Left ventricle myocardium inferior (tissue), 1 donor: ENCODE measurements at regions not wholly inside any gene's neighbourhood (a gene's known extent, or its start where the extent isn't known, plus 50 kb on each side); places are given as distances from the start of the nearest gene placed in this dataset.

Source experiments
- DNase-seq: peaks from one replicate; pipeline ENCODE4 v3.0.0-alpha.2; 2020
- H3K27ac ChIP-seq: fragments of 200-600 bp; replicated peaks from 2 replicates; pipeline ENCODE4 v1.8.0; 2021
- H3K27me3 ChIP-seq: fragments of 200-600 bp; 2 replicates; pipeline ENCODE4 v1.8.0; 2021; ENCODE audit warnings: low read depth
- H3K36me3 ChIP-seq: fragments of 200-600 bp; 2 replicates; pipeline ENCODE4 v1.8.0; 2021
- H3K4me1 ChIP-seq: fragments of 200-600 bp; 2 replicates; pipeline ENCODE4 v1.8.0; 2021
- H3K4me3 ChIP-seq: fragments of 200-600 bp; 2 replicates; pipeline ENCODE4 v1.8.0; 2021; ENCODE audit warnings: mild to moderate bottlenecking, moderate library complexity
- H3K9me3 ChIP-seq: fragments of 200-600 bp; replicated peaks from 2 replicates; pipeline ENCODE4 v1.8.0; 2021
- intact Hi-C: fragments of 100-400 bp; cut with micrococcal nuclease; formaldehyde crosslinking; loops from one replicate; pipeline ENCODE4 v1.11.0; 2022
- TF ChIP-seq, protein P1 (sequence below): fragments of 200-600 bp; IDR thresholded peaks from 2 replicates; pipeline ENCODE4 v1.8.0; 2021; ENCODE audit warnings: antibody characterized with exemption, mild to moderate bottlenecking, borderline replicate concordance
- donor health status: DM: no; HTN: yes; CAD: no; lungs with severe emphysema.

DNA sequence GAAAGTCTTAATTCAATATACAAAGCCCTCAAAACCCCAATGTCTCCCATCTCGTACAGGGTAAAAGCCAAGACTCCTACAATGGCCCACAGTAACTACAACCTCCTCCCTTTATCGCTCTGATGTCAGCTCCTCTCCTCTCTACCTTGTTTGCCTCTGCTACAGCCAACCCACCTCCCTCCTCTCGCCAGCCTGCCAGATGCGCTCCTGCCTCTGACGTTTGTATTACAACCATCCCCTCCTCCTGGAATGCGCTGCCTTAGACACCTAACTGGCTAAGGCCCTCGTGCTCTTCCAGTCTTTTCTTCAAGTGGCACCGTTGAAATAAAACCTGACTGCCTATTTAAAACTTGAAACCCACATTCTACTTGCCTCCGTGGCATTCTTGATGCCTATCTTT lies 115.3 kb upstream of the MYO3A start:
- no peaks in the 10 kb centered on the region for H3K4me1 ChIP-seq
- no peaks in the 10 kb centered on the region for H3K9me3 ChIP-seq
- TF ChIP-seq, protein P1, sequence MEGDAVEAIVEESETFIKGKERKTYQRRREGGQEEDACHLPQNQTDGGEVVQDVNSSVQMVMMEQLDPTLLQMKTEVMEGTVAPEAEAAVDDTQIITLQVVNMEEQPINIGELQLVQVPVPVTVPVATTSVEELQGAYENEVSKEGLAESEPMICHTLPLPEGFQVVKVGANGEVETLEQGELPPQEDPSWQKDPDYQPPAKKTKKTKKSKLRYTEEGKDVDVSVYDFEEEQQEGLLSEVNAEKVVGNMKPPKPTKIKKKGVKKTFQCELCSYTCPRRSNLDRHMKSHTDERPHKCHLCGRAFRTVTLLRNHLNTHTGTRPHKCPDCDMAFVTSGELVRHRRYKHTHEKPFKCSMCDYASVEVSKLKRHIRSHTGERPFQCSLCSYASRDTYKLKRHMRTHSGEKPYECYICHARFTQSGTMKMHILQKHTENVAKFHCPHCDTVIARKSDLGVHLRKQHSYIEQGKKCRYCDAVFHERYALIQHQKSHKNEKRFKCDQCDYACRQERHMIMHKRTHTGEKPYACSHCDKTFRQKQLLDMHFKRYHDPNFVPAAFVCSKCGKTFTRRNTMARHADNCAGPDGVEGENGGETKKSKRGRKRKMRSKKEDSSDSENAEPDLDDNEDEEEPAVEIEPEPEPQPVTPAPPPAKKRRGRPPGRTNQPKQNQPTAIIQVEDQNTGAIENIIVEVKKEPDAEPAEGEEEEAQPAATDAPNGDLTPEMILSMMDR = no peak
- H3K4me3 ChIP-seq = no peak overlapping the region
- H3K27me3 ChIP-seq = peaks cover 11% of the 10 kb centered on the region
- H3K36me3 ChIP-seq = no peaks in the 10 kb centered on the region
- no peak for DNase-seq
- H3K27ac ChIP-seq = no peak overlapping the region
- intact Hi-C loops = no loop called here

DNA sequence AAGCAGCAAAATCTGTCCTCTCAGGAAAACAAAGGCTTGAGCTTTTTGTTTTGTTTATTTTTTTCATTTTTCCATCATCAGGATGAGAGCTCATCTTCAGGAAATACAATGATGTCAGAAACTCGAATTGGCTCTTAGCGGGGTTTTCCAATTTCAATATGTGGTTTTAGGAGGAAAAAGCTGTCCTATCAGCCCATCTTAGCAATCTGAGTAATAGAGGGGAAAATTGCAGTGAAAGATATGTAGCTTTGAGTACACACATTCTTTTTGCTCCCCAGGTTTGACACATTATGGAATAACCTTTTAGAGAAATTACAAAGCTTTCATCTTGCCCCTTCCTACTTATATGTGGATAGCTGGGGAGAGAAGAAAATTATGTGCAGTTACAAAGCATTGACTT lies 113.6 kb upstream of the MYO3A start:
- Histone ChIP-seq H3K4me3 (no peak overlapping the region), H3K27me3 (peaks cover 11% of the 10 kb centered on the region), H3K27ac (no peak overlapping the region), H3K4me1 (no peaks in the 10 kb centered on the region), H3K36me3 (no peaks in the 10 kb centered on the region), H3K9me3 (no peaks in the 10 kb centered on the region)
- TF ChIP-seq, protein P1 = no peak
- intact Hi-C loops = no loop called here
- no peak for DNase-seq

DNA sequence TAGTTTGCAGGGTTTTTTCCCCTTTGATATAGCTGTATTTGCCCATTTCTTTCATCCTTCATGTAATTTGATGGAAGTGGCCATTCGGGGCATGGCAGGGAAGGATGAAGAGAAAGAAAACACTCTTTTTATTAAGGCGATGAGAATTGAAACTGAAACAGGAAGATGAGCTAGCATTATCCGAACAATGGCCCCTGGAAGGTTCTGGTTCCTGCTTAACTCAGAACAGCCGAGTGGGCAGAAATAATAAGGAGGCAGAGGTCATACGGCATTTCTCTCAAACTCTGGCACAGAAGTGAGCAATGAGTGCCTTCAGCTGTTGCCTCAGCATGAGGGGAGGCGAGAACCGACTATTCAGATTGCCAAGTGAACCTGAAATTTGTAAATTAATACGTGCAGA lies 113.2 kb upstream of the MYO3A start:
- TF ChIP-seq, protein P1 = no peak

DNA sequence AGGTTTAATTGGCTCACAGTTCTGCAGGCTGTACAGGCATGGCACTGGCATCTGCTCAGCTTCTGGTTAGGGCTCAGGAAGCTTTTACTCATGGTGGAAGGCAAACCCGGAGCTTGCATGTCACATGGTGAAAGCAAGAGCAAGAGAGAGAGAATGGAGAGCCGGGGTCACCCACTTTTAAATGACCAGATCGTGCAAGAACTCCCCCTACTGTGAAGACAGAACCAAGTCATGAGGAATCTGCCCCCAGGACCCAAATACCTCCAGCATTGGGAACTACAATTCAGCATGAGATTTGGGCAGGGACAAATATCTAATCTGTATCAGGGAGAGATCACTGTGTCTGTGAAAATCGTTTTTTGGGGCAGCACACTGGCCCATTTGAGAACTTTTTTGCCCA lies 110.0 kb upstream of the MYO3A start:
- Histone ChIP-seq H3K27ac (no peak overlapping the region), H3K4me1 (no peaks in the 10 kb centered on the region), H3K36me3 (no peaks in the 10 kb centered on the region), H3K4me3 (no peak overlapping the region), H3K27me3 (peaks cover 5% of the 10 kb centered on the region), H3K9me3 (no peaks in the 10 kb centered on the region)
- TF ChIP-seq, protein P1 = no peak
- DNase-seq = no peak
- intact Hi-C loops = no loop called here

More for the DNA sequence above, 113.2 kb upstream of the MYO3A start:
- DNase-seq = no peak
- peaks cover 11% of the 10 kb centered on the region for H3K27me3 ChIP-seq
- no peaks in the 10 kb centered on the region for H3K4me1 ChIP-seq
- no peaks in the 10 kb centered on the region for H3K36me3 ChIP-seq
- H3K4me3 ChIP-seq = no peak overlapping the region
- H3K27ac ChIP-seq = no peak overlapping the region
- intact Hi-C loops = no loop called here
- H3K9me3 ChIP-seq = no peaks in the 10 kb centered on the region

DNA sequence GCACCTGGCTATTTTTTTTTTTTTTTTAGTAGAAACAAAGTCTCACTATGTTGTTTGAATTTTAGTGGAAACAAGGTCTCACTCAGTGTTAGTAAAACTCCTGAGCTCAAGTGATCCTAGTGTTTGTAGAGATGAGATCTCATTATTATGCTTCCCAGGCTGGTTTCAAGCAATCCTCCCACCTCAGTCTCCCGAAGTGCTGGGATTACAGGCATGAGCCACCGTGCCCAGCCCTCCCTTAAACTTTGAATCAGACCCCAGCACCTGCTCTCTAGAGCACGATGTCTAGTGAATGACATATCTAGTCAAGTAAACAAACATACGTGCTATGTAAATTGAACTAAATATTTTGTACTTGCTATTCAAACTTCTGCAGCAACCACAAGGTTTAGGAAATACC lies 105.6 kb upstream of the MYO3A start:
- Histone ChIP-seq H3K4me3 (no peak overlapping the region), H3K27ac (no peak overlapping the region), H3K27me3 (peaks cover 6% of the 10 kb centered on the region), H3K4me1 (no peaks in the 10 kb centered on the region), H3K9me3 (no peaks in the 10 kb centered on the region), H3K36me3 (no peaks in the 10 kb centered on the region)
- TF ChIP-seq, protein P1 = no peak
- no peak for DNase-seq
- intact Hi-C loops = no loop called here

DNA sequence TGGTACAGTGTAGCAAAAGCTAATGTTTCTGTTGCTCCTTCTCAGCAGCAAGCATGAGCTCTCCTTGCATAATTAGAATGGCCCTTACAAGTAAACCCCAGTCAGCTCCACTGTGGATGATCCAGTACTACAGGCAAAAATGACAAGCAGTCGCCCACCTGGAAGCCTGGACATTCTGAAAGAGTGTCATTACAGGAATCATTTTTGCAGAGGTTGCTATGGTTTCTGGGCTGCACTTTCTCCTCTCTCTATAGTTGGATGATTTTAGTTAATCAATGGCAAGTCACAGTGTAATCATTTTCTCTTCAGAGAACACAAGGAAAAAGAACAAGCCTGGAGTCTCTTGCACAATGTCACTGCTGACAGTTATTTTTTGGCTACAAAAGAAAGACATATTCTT lies 102.9 kb upstream of the MYO3A start:
- H3K36me3 ChIP-seq = no peaks in the 10 kb centered on the region
- H3K27ac ChIP-seq = no peak overlapping the region
- TF ChIP-seq, protein P1 = no peak
- no peak overlapping the region for H3K4me3 ChIP-seq
- no peaks in the 10 kb centered on the region for H3K4me1 ChIP-seq
- intact Hi-C loops = no loop called here
- peaks cover 4% of the 10 kb centered on the region for H3K9me3 ChIP-seq
- H3K27me3 ChIP-seq = peaks cover 6% of the 10 kb centered on the region
- no peak for DNase-seq
